HG03432 (cell line): ENCODE measurements at regions not wholly inside any gene's neighbourhood (a gene's known extent, or its start where the extent isn't known, plus 50 kb on each side); places are given as distances from the start of the nearest gene placed in this dataset.

Experiments
- ATAC-seq: cut with Tn5 transposase; IDR thresholded peaks from one replicate; pipeline ENCODE4 v1.9.1; 2021; ENCODE audit warnings: mild to moderate bottlenecking, moderate library complexity; ENCODE audit not compliant: unreplicated experiment

DNA sequence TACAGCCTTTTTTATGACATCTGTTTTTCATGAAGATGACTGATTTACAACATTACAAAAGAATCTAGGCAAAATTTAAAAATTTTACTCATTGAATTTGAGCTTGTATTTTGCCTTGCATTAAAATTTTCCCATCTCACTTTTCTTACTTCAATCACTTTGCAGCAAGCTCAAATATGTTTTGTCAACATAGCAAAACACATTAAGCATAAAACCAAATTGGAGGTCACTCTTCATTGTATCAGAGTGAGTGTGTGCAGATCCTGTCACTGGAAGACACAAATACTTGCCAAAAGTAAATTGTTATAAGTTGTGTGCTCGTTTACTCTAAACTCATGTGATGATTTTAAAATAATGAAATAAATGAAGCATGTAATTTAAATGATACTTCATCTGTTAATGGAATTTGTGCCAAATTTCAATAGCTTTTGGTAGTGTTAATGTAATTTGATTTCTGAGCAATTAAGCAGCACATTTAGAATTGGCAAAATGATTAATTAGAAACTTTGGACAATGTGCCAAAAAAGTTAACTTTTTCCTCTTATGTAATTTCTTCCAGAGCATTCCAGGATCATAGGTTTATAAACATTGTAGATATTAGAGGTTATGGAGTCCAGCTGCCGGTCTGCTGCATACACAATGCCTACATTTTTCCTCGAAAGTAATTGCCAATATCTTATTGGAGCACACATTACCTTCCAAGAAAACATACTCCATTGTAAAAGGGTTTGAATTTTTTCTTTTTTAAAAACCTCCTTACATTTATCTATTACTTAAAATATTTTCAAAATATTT is 1078.2 kb upstream of the LRRTM3 start:
- no peak for ATAC-seq

DNA sequence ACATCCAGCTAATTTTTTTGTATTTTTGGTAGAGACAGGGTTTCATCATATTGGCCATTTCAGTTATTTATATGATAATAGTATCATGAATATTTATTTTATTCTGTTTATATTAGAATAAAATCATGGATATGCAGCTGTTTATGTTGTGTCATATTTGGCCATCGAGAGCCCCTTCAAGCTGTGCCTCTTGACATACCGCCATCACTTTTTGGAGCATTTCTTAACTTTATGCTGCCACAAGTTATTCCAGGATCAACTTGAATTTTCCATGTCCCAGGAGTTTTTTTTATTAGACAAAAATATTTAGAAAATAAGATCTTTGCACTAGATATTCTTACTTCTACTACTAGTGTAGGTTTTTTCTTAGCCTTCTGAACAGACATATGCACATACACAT is 1067.0 kb upstream of the LRRTM3 start:
- ATAC-seq, result no peak

DNA sequence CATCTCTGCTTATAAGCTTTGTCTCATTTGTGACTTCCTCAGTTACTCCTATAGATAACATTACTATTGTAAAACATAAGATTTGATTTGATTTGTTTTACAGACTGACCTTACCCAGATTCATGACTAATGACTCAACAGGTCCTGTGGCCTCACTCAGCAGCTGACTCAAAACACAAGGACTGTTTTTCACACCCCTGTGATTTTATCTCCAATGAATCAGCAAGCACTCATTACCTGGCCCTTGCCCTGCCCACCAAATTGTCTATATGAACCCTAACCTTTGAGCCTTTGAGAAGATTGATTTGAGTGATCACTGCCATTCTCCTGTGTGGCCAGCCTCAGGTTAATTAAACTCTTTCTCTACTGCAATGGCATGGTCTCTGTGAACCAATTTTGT is 1064.6 kb upstream of the LRRTM3 start:
- peak; percentile 98 for ATAC-seq
